Activated CD4-positive, alpha-beta T cell treated with anti-CD3 and anti-CD28 coated beads, Interleukin-2, amount 50 U/mL, for 48 hours (primary cell): ENCODE measurements at regions not wholly inside any gene's neighbourhood (a gene's known extent, or its start where the extent isn't known, plus 50 kb on each side); places are given as distances from the start of the nearest gene placed in this dataset.
A peak's percentile ranks its signal among the peaks of the same experiment; 100 is the strongest.

Source experiments
- DNase-seq, 2 experiments: peaks; one replicate each; pipeline ENCODE4 v3.0.0-alpha.2; 2020

DNA sequence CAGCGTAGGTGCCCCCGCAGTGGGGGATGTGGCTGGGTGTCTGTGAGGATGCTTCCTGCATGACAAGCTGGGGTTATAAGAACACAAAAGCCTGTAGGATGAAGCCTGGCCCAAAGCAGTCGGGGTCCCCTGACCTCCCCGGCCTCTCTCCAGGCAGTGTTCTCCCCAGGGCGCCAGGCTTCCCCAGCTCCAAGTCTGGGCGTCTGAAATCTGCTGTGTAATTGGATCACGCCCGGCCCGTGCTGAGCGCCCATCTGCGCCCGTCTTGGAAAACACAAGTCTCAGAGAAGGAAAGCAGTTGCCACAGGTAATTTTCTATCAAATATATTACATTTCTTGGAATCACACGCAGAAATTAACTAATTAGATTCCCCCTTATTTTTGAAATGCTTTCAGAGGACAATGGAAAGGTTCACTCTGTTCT is 233.3 kb downstream of the CTTN start:
- no peak for DNase-seq

DNA sequence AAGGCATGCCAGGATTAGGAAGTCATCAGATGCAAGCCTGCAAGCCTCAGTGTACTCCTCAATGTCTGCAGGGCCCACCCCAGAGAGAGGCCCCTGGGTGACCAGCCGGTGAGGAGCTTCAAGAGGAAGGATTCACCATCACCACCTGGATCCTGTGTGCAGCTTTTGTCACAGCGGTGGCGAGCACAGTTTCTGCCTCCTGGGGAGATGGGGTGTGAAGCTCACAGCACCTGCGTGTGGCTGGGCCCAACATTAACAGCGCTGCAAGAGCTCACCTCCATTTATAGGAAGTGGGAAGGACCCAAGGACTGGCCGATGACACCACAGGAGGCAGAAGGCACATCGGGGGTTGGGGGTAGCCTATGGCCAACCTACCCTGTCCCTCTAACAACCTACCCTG is 235.3 kb downstream of the CTTN start:
- no peak for DNase-seq

DNA sequence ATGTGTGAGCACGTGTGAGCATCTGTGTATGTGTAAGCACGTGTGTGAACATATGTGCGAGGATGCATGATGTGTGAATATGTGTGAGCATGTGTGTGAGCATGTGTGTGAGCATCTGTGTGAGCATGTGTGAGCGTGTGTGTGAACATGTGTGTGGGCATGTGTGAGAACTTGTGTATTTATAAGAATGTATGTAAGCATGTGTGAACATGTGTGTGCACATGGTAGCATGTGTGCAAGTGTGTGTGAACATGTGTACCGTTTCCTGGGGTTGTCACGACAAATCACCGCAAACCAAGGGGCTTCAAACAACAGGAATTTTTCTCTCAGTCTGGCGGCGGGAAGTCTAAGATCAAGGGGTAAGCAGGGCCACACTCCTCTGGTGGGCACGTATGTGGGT is 238.3 kb downstream of the CTTN start:
- DNase-seq: no peak

DNA sequence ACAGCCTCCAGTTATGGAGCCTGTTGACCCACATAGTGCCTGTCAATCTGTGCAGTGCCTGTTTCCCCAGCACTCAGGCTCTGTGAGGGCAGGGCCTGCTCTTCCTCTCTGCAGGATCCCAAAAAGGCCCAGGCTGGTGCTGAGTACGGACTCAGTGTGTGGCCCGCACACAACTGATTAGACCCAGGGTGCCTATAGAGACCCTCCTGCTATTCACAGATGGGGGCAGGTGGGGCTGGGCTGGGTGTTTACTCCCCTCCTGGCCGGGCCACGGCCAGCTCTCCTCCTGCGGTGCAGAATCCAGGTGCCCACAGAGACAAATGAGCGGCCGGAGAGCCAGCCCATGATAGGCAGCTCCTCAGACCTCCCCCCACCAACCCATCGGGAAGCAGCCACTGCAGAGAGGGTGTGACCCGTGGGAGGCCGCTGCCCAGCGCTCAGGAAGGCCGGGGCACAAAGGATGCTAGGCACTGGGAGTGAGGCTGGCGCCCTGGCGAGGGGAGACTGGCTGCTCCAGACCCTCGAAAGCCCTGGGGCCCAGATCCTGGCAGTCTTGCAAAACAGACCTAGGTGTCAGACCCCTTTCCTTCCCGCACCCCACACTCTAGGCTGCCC is 239.0 kb downstream of the CTTN start:
- no peak for DNase-seq

DNA sequence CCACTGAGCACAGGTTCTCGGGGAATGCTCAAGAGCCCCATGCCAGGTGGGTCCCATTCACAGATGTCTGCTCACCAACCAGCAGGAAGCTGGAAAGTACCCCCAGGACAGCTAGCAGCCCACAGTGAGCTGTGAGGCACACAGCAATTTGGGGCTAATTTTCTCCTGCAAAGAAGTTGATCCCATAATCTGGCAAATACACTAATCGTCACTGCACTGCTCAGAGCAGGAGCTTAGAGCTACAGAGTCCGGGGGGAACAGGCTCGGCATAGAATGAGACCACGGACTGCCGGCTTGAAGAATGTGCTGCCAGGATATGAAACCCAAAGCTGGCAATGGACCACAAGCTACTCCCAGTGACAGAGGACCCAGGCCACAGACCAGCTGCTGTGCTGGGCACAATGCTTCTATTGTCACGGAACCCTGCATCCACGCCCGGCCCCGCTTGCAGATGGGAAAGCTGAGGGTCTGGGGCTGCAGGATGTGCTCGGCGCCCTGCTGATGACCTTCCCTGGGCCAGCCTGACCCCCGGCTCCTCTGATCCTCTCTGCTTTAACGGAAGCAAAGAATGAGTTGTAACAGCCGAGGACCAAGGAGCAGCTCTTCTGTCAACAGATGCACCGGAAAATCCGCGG is 239.7 kb downstream of the CTTN start:
- no peak for DNase-seq

DNA sequence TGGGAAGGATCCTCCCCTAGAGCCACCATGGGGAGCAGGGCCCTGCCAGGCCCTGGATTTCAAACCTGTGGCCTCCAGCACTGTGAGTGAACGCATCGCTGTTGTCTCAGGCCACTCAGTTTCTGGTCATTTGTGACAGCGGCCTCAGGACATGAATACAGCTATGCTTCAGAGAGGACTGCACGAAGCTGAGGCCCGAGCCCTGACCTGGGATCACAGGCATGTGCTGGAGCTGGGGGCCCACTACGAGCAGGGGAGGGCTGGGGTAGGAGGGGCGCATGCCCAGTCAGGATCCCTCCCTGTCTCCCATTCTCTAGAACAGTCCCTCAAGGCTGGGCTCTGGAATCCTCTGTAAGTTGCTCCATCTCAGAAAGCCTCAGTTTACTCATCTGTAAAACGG is 242.1 kb downstream of the CTTN start:
- no peak for DNase-seq

DNA sequence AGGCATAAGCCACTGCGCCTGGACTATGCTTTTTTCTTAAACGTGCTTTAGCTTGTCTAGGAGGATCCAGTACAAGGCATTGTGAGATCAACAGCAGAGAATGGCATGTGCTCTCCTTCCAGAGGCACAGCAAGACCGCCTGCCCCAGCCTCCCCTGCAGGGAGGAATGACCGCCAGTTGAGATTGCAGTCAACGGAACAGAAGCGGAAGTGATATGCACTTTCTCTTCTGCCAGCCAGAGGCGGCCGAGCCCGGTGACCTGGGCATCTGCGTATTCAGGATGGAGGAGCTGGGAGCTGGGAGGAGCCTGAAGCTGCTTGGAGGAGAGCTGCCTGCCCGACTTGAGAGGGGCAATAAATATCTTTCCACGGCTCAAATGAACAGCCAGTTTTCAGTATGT is 243.0 kb downstream of the CTTN start:
- no peak for DNase-seq

DNA sequence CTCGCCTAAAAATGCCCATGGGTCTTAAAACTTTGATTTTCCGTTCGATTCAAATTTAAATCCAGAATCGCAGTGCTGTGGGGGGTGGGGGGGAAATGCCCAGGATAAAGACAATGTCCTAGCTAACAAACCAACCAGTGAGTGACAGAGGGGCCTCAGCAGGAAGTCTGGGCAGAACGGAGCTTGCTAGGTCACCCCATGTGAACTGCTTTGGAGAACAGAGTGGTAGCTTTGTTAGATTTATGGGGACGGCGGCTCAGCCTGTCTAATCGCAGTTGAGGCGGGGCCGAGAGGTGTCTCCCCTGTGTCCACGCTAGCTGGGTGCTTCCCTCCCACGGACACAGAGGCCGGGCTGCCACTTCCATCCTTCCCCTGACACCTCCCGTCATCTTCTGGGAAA is 243.9 kb downstream of the CTTN start:
- no peak for DNase-seq

DNA sequence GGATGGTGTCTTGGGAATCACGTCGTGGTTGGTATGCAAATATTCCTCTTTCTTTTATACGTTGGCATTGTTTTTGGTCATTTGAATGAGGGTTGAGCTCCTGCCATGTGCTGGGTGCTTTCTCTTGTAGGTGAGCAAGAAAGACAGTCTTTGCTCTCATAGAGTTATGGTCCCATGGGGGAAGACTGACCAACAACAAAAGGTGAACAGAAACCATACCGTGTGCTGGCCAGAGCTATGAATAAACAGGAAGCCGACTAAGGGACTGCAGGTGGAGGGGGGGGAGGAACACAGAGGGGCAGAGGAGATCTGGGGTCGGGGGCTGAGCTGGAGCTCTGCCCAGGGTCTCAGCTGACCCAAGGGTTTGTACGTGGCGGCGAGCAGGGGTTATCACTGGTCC is 245.3 kb downstream of the CTTN start:
- no peak for DNase-seq

DNA sequence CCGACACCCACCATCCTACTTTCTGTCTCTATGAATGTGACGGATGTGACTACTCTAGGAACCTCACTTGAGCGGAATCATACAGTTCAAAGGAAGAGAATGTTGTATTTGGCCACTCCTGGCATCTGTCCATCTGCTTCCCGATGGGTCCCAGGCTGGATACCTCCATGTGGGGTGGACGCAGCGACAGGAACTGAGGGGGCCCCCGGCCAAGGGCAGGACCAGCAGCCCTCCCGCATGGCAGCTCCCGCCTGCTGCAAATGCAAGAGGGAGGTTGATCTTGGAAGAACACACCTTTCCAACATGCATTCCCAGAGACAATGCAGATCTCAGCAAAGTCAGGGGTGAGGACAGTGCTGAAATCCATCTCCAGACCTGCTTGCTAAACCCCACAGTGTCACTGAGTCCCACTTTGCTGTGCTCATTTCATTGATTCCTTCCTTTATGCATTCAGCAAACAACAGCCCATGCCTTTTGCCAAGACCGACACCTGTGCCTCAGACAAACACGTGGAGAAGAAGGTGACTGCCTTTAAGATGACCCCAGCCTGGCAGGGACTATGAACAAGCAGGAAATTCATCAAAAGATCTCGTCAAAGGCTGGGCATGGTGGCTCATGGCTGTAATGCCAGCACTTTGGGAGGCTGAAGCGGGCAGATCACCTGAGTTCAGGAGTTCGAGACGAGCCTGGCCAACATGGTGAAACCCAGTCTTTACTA is 246.2 kb downstream of the CTTN start:
- no peak for DNase-seq

DNA sequence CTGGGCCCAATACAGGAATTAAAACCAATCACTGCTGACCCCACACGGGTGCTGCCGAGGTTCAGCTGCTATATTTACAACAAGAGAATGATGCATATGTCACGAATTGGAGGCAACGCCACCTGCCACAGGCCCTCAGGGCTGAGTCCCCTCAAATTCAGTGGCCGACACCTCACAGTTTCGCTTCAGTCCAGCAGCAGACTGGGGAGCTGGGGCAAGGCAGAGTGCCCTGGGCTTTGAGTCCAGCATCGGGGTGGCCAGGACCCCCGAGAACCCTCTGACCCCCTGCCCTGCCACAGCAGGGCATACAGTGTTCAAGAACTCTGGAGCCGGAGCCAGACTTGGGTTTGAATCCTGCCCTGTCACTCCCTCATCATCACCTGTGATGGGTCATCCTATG is 247.2 kb downstream of the CTTN start:
- DNase-seq: no peak

DNA sequence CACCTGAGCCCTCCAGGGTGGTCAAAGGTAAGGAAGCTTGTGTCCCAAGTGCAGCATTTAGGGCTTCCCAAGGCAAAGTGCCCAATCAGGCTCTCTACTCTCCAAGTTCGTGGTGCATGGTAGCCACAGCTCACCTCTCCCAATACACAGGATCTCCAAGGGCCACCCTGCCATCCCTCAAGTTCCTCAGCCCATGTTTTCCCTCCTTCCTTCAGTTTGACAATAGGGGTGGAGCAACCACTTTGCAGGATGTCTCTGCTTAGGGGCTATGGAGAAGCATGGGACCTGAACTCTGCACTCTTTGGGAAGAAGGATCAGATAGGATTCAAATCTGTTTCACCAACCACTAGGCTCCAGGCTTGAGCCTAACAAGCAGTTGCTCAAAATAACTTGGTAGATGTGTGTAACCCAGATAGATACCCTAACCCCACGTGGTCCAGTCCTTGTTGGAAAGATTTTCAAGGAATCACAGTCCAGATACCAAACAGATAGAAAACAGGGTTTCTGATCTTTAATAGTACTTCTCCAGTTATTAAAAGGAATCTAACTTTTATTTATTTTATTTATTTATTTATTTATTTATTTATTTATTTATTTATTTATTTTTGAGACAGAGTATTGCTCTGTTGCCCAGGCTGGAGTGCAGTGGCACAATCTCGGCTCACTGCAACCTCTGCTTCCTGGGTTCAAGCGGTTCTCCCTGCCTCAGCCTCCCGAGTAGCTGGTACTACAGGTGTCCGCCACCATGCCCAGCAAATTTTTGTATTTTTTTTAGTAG is 248.1 kb downstream of the CTTN start:
- DNase-seq: no peak

DNA sequence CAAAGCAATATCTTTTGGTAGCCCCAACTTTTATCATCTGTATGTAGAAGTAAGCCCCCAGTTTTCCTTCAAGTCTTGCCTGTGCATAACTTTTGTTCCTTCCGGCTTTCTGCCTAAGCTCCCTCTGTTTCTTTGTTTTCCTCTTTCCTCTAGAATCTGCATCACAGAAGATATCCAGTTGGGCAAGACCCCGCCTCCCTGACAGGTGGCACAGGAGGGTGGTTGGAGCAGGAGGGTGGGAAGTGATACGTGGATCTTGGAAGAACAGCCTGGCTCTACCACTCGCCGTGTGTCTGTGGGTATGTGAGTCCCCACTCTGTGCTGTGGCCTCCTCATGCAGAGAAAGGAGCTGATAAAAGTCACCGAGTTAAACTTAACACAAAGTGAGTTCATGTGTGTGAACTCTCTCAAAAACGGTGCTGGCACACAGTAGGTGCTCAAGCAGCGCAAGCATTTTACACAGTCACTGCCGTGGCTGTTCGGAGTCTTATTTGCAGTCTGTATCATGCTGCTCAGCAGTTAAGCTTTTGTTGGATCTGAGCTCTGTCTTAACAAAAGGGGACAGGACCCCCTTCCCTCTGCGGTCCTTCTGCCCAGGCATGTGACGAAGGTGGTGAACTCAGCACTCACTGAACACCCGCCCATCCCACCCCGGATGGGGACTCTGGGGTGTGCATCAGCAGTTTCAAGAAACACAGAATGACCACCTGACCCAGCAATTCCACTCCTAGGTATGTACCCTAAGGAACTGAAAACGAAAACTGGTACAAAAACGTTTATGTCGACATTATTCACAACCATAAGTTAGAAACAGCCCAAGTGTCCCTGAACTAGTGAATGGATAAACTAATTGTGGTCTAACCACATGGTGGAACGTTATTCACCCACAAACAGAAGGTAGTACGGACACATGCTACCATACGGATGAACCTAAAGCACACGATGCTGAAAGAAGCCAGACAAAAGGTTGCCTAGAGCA is 249.1 kb downstream of the CTTN start:
- no peak for DNase-seq

DNA sequence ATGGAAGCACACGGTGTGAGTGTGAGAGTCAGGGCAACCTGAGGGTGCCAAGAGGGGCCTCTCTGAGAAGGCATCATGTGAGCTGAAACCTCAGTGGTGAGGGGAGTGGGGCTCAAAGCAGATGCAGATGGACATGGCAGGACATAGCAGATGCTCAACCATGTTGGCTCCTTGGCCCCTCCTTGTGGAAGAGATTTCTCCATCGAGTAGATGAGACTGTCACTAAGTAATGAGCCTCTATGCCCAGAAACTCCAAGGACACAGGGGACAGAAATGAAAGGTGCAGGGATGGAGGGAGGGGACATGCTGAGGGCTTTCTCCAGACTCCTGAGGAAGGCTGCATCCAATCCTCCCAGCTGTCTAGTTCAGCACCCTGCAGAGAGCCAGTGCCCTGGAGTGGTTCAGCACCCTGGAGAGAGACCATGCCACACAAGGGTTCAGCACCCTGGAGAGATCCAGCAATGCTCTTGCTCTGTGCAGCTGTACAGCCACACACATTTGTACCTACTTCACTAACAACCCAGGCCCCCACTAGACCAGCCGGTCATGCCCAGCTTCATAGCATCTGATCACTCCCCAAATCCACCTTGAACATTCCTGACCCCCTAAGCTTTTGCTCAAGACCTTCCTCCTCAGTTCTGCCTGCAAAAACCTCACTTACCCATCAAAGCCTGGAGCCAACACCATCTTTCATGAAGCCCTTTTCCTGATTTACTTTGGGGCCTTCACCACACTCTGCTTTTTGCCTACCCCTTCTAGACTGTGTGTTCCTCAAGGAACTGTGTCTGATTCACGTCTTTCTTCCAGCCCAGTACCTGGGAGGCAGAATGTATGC is 252.0 kb downstream of the CTTN start:
- peak; percentile 42 to 56 for DNase-seq

DNA sequence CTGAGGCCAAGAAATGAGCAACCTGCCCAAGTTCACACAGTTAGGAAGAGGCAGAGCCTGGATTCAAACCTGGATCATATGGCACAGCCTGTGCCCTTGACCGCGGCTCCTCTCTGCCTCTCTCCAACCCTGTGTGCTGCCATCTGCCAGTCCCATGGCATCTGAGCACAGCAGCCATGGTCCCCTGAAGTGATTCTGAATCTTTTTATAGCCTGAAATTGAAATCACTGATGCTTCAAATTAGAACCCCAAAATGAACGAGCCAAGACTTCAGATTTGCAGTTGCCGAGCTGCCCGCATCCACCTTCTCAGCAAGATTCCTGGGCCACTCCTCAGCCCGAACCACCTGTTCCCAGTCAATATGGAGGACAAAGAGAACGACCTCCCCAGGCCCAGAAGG is 252.7 kb downstream of the CTTN start:
- DNase-seq: no peak

DNA sequence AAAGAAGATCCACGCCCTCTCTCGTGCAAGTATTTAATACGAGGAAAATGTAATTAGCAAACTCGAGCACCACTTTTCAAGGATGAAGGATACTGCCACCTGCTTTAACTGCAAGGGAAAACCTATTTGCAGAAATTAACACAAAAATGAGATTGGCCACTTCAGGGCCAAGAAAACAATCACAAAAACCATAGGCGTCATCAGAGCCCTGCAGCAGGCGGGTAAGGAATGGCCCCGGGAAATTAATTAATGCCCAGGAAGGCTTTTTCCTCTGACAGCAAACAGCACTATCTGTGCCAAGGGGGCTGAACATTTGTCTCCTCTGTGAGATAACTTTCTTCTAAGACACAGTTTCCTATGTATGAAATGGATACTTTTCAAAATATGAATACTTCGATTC is 255.7 kb downstream of the CTTN start:
- no peak for DNase-seq

DNA sequence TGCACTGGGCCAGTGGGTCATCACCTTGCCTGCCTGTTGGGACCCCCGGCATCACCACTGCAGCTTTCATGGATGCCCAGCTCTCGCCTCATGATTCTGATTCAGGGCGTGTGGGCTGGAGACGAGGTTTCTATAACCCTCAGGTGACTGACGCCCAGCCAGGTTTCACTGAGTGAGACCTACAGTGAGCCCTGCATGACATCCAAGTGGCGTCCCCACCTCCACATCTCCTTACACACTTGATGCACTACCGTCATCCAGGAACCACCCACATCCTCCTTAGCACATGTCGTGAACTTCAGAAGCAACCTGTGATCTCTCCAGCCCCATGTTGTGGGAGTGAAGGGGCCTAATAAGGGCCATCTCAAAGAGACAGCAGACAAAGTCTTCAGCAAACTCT is 257.5 kb downstream of the CTTN start:
- no peak for DNase-seq

DNA sequence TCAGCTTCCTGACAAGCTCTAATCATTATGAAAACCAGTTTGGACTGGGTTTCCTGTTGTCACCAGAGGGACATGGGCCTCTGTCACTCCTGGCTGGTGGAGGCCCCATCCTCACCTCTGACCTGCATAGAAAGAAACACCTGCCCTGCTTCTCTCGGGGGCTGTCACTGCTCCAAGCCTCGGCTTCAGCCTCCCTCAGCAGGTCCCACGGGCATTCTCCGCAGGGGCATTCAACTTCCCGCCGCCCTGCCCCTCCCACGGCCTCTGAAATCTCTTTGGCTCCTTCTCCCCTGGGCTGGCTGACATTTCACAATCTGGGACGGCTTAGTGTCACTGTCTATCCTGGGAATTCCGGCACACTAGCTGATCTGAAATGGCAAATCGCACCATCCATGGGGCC is 257.9 kb downstream of the CTTN start:
- no peak for DNase-seq

DNA sequence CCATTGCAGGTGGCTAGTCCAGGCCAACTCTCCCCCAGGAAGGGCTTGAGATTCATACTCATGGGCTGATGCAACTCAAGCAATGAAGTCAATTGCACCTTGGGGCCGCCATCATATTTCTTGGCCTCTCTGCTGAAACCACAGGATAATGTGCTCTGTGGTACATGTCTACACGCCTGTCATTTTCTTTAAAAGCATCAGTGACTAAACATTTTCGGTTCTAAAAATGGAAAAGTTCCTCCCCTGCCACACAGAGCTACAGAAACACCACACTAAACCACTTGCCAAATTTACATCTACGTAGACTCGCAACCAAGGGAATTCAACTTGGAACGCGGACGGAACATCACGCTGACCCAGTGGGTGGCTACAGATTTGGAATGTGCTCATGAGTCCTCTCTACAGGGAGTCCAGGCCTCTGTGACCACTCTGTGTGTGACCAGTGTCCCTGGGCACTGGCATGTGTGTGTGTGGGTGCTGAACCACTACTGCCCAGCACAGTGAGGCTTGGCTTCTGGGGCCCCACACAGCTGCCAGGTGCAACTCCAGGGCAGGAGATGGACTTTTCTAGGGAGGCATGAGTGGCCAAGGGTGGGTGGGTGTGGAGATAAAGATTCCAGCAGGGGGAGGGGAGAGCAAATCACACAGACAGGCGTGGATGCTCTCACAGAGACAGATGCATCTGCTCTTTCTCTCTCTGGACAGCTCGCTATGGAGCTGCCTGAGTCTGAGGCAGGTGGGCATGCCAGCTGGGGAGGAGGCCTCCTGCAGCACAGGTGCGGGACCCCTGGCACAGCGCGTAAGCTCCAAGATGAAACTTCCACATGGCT is 261.9 kb downstream of the CTTN start:
- DNase-seq: no peak

DNA sequence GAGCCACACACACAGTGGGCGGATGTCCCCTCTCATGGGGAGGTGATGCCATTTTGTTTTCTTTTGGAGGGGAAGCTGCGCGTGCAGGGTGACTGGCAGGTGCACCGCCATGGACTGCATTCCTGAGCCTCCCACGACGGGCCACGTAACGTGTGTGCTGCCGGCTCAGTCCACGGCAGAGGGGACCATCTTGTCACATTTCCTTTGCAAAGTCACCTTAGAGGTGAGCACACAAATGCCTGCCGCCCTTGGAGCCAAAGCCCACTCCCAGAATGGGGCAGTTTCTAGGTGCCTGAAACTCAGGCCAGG is 262.5 kb downstream of the CTTN start:
- no peak for DNase-seq
